ENCODE measurements at regions not wholly inside any gene's neighbourhood (a gene's known extent, or its start where the extent isn't known, plus 50 kb on each side); places are given as distances from the start of the nearest gene placed in this dataset.
"Not testable (repeated sequence)": the region's sequence is repeated elsewhere in the genome, so short reads cannot be mapped to it uniquely, and the experiment has no call there.

- TF ChIP-seq POLR2AphosphoS5 (IDR thresholded peaks at IDR 0.05; ENCODE audit: low read depth); SPI1 (IDR thresholded peaks at IDR 0.05; ENCODE audit: borderline replicate concordance, low read depth): not testable (repeated sequence)
- TF ChIP-seq, protein P1, sequence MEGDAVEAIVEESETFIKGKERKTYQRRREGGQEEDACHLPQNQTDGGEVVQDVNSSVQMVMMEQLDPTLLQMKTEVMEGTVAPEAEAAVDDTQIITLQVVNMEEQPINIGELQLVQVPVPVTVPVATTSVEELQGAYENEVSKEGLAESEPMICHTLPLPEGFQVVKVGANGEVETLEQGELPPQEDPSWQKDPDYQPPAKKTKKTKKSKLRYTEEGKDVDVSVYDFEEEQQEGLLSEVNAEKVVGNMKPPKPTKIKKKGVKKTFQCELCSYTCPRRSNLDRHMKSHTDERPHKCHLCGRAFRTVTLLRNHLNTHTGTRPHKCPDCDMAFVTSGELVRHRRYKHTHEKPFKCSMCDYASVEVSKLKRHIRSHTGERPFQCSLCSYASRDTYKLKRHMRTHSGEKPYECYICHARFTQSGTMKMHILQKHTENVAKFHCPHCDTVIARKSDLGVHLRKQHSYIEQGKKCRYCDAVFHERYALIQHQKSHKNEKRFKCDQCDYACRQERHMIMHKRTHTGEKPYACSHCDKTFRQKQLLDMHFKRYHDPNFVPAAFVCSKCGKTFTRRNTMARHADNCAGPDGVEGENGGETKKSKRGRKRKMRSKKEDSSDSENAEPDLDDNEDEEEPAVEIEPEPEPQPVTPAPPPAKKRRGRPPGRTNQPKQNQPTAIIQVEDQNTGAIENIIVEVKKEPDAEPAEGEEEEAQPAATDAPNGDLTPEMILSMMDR (IDR thresholded peaks at IDR 0.05; ENCODE audit: insufficient read depth, low read length), result not testable (repeated sequence)
- TF ChIP-seq, protein P2, sequence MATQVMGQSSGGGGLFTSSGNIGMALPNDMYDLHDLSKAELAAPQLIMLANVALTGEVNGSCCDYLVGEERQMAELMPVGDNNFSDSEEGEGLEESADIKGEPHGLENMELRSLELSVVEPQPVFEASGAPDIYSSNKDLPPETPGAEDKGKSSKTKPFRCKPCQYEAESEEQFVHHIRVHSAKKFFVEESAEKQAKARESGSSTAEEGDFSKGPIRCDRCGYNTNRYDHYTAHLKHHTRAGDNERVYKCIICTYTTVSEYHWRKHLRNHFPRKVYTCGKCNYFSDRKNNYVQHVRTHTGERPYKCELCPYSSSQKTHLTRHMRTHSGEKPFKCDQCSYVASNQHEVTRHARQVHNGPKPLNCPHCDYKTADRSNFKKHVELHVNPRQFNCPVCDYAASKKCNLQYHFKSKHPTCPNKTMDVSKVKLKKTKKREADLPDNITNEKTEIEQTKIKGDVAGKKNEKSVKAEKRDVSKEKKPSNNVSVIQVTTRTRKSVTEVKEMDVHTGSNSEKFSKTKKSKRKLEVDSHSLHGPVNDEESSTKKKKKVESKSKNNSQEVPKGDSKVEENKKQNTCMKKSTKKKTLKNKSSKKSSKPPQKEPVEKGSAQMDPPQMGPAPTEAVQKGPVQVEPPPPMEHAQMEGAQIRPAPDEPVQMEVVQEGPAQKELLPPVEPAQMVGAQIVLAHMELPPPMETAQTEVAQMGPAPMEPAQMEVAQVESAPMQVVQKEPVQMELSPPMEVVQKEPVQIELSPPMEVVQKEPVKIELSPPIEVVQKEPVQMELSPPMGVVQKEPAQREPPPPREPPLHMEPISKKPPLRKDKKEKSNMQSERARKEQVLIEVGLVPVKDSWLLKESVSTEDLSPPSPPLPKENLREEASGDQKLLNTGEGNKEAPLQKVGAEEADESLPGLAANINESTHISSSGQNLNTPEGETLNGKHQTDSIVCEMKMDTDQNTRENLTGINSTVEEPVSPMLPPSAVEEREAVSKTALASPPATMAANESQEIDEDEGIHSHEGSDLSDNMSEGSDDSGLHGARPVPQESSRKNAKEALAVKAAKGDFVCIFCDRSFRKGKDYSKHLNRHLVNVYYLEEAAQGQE (IDR thresholded peaks at IDR 0.05; ENCODE audit: insufficient replicate concordance, low read depth), result not testable (repeated sequence)
Observed at GRCh38 chr6:97979285-97979684, 696.3 kb upstream of the MMS22L start.

Data from HL-60 (cell line).